ENCODE measurements at regions not wholly inside any gene's neighbourhood (a gene's known extent, or its start where the extent isn't known, plus 50 kb on each side); places are given as distances from the start of the nearest gene placed in this dataset.

DNA sequence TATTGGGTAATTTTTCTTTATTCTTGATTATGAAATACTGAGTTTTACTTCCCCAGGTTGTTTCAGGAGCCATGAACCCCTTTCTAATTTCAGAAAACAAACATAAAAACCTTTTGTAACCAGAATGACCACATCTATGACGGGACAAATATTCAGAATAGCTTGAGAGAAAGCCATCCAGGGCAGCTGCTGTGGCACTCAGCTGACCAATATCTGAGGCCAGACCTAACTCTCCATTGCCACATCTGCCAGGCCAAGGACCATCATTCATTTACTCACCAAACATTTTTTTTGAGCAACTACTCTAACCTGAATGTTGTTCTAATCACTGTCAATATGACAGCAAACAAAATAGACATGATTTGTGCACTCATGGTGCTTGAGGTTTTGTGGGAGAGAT is 608.3 kb upstream of the PKN2 start:
- no peak for DNase-seq
- H3K9me3 ChIP-seq (ENCODE audit: control insufficient read depth in 1 of 2, low read length in 2 of 2), result no peaks in the 10 kb centered on the region
- H3K4me3 Mint-ChIP-seq, result no peak overlapping the region
- CTCF ChIA-PET (ENCODE audit: partially characterized antibody), result interaction anchor here (1.1 kb wide), 1 partner anchor 11 kb away, joined by 4 read pairs; no protein-coding TSS in a partner anchor
- no peaks in the 10 kb centered on the region for H3K27me3 ChIP-seq (ENCODE audit: insufficient read depth, low read length)
- no peaks in the 10 kb centered on the region for H3K9me3 Mint-ChIP-seq
- H3K27ac ChIP-seq (ENCODE audit: low read depth, low read length), result no peak overlapping the region
- H3K27ac Mint-ChIP-seq, result no peak overlapping the region
- intact Hi-C loops (cut with micrococcal nuclease), result no loop called here
- no peaks in the 10 kb centered on the region for H3K4me1 ChIP-seq (ENCODE audit: insufficient read depth, low read length)
- H3K36me3 ChIP-seq (ENCODE audit: insufficient read depth, low read length), result no peaks in the 10 kb centered on the region
- no peak overlapping the region for H3K4me3 ChIP-seq (ENCODE audit: low read length in 2 of 2)
- no peaks in the 10 kb centered on the region for H3K4me1 Mint-ChIP-seq
- POLR2A ChIA-PET (ENCODE audit: partially characterized antibody), result no interaction called here
- no peaks in the 10 kb centered on the region for H3K36me3 Mint-ChIP-seq
- H3K27me3 Mint-ChIP-seq, result peaks cover 0 to 7% of the 10 kb centered on the region in 2 donors

GRCh38 chr1:88079036-88079435 is 605.0 kb upstream of the PKN2 start:
- Histone ChIP-seq H3K9me3 (ENCODE audit: control insufficient read depth in 1 of 2, low read length in 2 of 2) (no peaks in the 10 kb centered on the region), H3K27me3 (ENCODE audit: insufficient read depth, low read length) (no peaks in the 10 kb centered on the region), H3K4me1 (ENCODE audit: insufficient read depth, low read length) (no peaks in the 10 kb centered on the region), H3K4me3 (ENCODE audit: low read length in 2 of 2) (no peak overlapping the region), H3K36me3 (ENCODE audit: insufficient read depth, low read length) (no peaks in the 10 kb centered on the region), H3K27ac (ENCODE audit: low read depth, low read length) (no peak overlapping the region)
- H3K9me3 Mint-ChIP-seq, result peaks cover 0 to 4% (median 0%) of the 10 kb centered on the region in 8 donors
- no peak overlapping the region for H3K4me3 Mint-ChIP-seq
- no peaks in the 10 kb centered on the region for H3K36me3 Mint-ChIP-seq
- peaks cover 0 to 7% of the 10 kb centered on the region in 2 donors for H3K27me3 Mint-ChIP-seq
- no peak for DNase-seq
- POLR2A ChIA-PET (ENCODE audit: partially characterized antibody), result no interaction called here
- no peaks in the 10 kb centered on the region for H3K4me1 Mint-ChIP-seq
- H3K27ac Mint-ChIP-seq, result no peak overlapping the region
- intact Hi-C loops (cut with micrococcal nuclease), result no loop called here
- CTCF ChIA-PET (ENCODE audit: partially characterized antibody), result no interaction called here

GRCh38 chr1:88080875-88081274 is 603.2 kb upstream of the PKN2 start:
- DNase-seq, result no peak
- peaks cover 0 to 4% of the 10 kb centered on the region in 2 donors for H3K27me3 Mint-ChIP-seq
- no peak overlapping the region for H3K27ac Mint-ChIP-seq
- Histone ChIP-seq H3K36me3 (ENCODE audit: insufficient read depth, low read length) (no peaks in the 10 kb centered on the region), H3K4me3 (ENCODE audit: low read length in 2 of 2) (no peak overlapping the region), H3K27ac (ENCODE audit: low read depth, low read length) (no peak overlapping the region), H3K4me1 (ENCODE audit: insufficient read depth, low read length) (no peaks in the 10 kb centered on the region), H3K27me3 (ENCODE audit: insufficient read depth, low read length) (no peaks in the 10 kb centered on the region), H3K9me3 (ENCODE audit: control insufficient read depth in 1 of 2, low read length in 2 of 2) (no peaks in the 10 kb centered on the region)
- ChIA-PET CTCF (ENCODE audit: partially characterized antibody) (no interaction called here), POLR2A (ENCODE audit: partially characterized antibody) (no interaction called here)
- H3K4me1 Mint-ChIP-seq, result no peaks in the 10 kb centered on the region
- H3K36me3 Mint-ChIP-seq, result no peaks in the 10 kb centered on the region
- intact Hi-C loops (cut with micrococcal nuclease), result no loop called here
- H3K4me3 Mint-ChIP-seq, result no peak overlapping the region
- H3K9me3 Mint-ChIP-seq, result peaks cover 0 to 18% (median 7%) of the 10 kb centered on the region in 8 donors

- H3K9me3 ChIP-seq (ENCODE audit: control insufficient read depth in 1 of 2, low read length in 2 of 2), result no peaks in the 10 kb centered on the region
- no peaks in the 10 kb centered on the region for H3K27me3 ChIP-seq (ENCODE audit: insufficient read depth, low read length)
- no peaks in the 10 kb centered on the region for H3K4me1 ChIP-seq (ENCODE audit: insufficient read depth, low read length)
- intact Hi-C loops (cut with micrococcal nuclease), result no loop called here
- H3K4me3 ChIP-seq (ENCODE audit: low read length in 2 of 2), result no peak overlapping the region
- no peak for DNase-seq
- H3K27ac Mint-ChIP-seq, result no peak overlapping the region
- H3K9me3 Mint-ChIP-seq, result peaks cover 0 to 25% (median 15%) of the 10 kb centered on the region in 8 donors
- ChIA-PET POLR2A (ENCODE audit: partially characterized antibody) (no interaction called here), CTCF (ENCODE audit: partially characterized antibody) (interaction anchor here (0.6 kb wide), 1 partner anchor 12 kb away, joined by 3 read pairs; no protein-coding TSS in a partner anchor)
- H3K4me1 Mint-ChIP-seq, result no peaks in the 10 kb centered on the region
- H3K36me3 ChIP-seq (ENCODE audit: insufficient read depth, low read length), result no peaks in the 10 kb centered on the region
- H3K4me3 Mint-ChIP-seq, result no peak overlapping the region
- H3K27me3 Mint-ChIP-seq, result peaks cover 0 to 3% of the 10 kb centered on the region in 2 donors
- H3K36me3 Mint-ChIP-seq, result peaks cover 0 to 8% of the 10 kb centered on the region in 2 donors
- no peak overlapping the region for H3K27ac ChIP-seq (ENCODE audit: low read depth, low read length)
Measured at GRCh38 chr1:88088481-88088880, 595.6 kb upstream of the PKN2 start.

GRCh38 chr1:88089961-88090360 is 594.1 kb upstream of the PKN2 start:
- Histone ChIP-seq H3K27me3 (ENCODE audit: insufficient read depth, low read length) (no peaks in the 10 kb centered on the region), H3K36me3 (ENCODE audit: insufficient read depth, low read length) (no peaks in the 10 kb centered on the region), H3K4me3 (ENCODE audit: low read length in 2 of 2) (no peak overlapping the region), H3K27ac (ENCODE audit: low read depth, low read length) (no peak overlapping the region), H3K4me1 (ENCODE audit: insufficient read depth, low read length) (no peaks in the 10 kb centered on the region), H3K9me3 (ENCODE audit: control insufficient read depth in 1 of 2, low read length in 2 of 2) (no peaks in the 10 kb centered on the region)
- CTCF ChIA-PET (ENCODE audit: partially characterized antibody), result no interaction called here
- H3K27me3 Mint-ChIP-seq, result peaks cover 0 to 3% of the 10 kb centered on the region in 2 donors
- peaks cover 0 to 22% (median 12%) of the 10 kb centered on the region in 8 donors for H3K9me3 Mint-ChIP-seq
- peaks cover 0 to 8% of the 10 kb centered on the region in 2 donors for H3K36me3 Mint-ChIP-seq
- H3K27ac Mint-ChIP-seq, result no peak overlapping the region
- no peak for DNase-seq
- intact Hi-C loops (cut with micrococcal nuclease), result no loop called here
- POLR2A ChIA-PET (ENCODE audit: partially characterized antibody), result no interaction called here
- H3K4me3 Mint-ChIP-seq, result no peak overlapping the region
- H3K4me1 Mint-ChIP-seq, result no peaks in the 10 kb centered on the region

GRCh38 chr1:88098881-88099280 is 585.2 kb upstream of the PKN2 start:
- H3K36me3 Mint-ChIP-seq, result no peaks in the 10 kb centered on the region
- intact Hi-C loops (cut with micrococcal nuclease), result no loop called here
- Histone ChIP-seq H3K36me3 (ENCODE audit: insufficient read depth, low read length) (no peaks in the 10 kb centered on the region), H3K9me3 (ENCODE audit: control insufficient read depth in 1 of 2, low read length in 2 of 2) (no peaks in the 10 kb centered on the region), H3K27me3 (ENCODE audit: insufficient read depth, low read length) (no peaks in the 10 kb centered on the region), H3K27ac (ENCODE audit: low read depth, low read length) (no peak overlapping the region), H3K4me3 (ENCODE audit: low read length in 2 of 2) (no peak overlapping the region), H3K4me1 (ENCODE audit: insufficient read depth, low read length) (no peaks in the 10 kb centered on the region)
- no peak overlapping the region for H3K4me3 Mint-ChIP-seq
- H3K27me3 Mint-ChIP-seq, result no peaks in the 10 kb centered on the region
- H3K27ac Mint-ChIP-seq, result no peak overlapping the region
- H3K4me1 Mint-ChIP-seq, result no peaks in the 10 kb centered on the region
- CTCF ChIA-PET (ENCODE audit: partially characterized antibody), result no interaction called here
- peaks cover 0 to 2% (median 0%) of the 10 kb centered on the region in 8 donors for H3K9me3 Mint-ChIP-seq
- DNase-seq, result no peak
- POLR2A ChIA-PET (ENCODE audit: partially characterized antibody), result no interaction called here

DNA sequence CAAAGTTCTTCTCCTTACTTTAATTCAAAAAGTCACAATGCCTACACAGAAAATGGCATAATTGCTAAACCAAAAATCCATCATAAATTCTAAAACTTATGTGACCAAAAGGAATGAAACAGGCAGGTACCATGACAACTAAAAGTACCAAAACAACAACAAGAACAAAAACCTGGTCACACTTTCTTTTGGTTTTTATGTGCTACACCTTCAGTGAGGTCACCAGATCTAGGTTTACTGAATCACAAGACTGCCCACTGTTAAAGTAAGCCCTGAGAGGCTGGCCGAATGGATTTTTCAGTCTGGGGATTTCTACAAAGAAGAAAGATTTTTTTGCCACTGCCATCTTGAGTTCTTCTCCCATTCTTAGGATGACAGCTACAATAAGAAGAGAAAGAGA is 583.0 kb upstream of the PKN2 start:
- no peaks in the 10 kb centered on the region for H3K36me3 Mint-ChIP-seq
- no peaks in the 10 kb centered on the region for H3K4me1 Mint-ChIP-seq
- H3K9me3 ChIP-seq (ENCODE audit: control insufficient read depth in 1 of 2, low read length in 2 of 2), result no peaks in the 10 kb centered on the region
- H3K27me3 ChIP-seq (ENCODE audit: insufficient read depth, low read length), result no peaks in the 10 kb centered on the region
- H3K27ac ChIP-seq (ENCODE audit: low read depth, low read length), result no peak overlapping the region
- no peak for DNase-seq
- peaks cover 0 to 2% (median 0%) of the 10 kb centered on the region in 8 donors for H3K9me3 Mint-ChIP-seq
- H3K36me3 ChIP-seq (ENCODE audit: insufficient read depth, low read length), result no peaks in the 10 kb centered on the region
- ChIA-PET POLR2A (ENCODE audit: partially characterized antibody) (no interaction called here), CTCF (ENCODE audit: partially characterized antibody) (no interaction called here)
- intact Hi-C loops (cut with micrococcal nuclease), result no loop called here
- peaks cover 0 to 3% of the 10 kb centered on the region in 2 donors for H3K27me3 Mint-ChIP-seq
- no peak overlapping the region for H3K4me3 Mint-ChIP-seq
- no peaks in the 10 kb centered on the region for H3K4me1 ChIP-seq (ENCODE audit: insufficient read depth, low read length)
- no peak overlapping the region for H3K4me3 ChIP-seq (ENCODE audit: low read length in 2 of 2)
- H3K27ac Mint-ChIP-seq, result no peak overlapping the region

DNA sequence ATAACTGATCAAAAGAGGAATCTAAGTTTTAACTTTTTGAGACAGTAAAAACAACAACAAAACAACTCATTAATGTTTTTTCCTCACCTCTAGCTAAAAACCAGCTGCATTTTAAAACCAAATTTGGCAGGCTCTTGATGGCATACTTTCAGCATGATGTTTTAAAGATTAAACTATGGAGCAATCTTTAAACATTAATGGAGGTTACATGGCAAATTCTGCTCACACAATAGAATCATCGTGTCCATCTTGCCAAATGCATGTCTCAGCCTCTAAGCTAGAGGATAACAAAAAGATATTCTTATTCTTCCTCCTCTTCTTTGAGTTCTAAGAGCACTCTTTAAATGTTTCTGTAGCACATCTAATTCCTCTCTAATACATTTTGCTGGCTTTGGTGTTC is 579.8 kb upstream of the PKN2 start:
- no peak overlapping the region for H3K4me3 Mint-ChIP-seq

More for the DNA sequence above, 579.8 kb upstream of the PKN2 start:
- DNase-seq, result no peak
- intact Hi-C loops (cut with micrococcal nuclease), result no loop called here
- H3K4me1 Mint-ChIP-seq, result no peaks in the 10 kb centered on the region
- H3K4me3 ChIP-seq (ENCODE audit: low read length in 2 of 2), result no peak overlapping the region
- POLR2A ChIA-PET (ENCODE audit: partially characterized antibody), result no interaction called here
- H3K27ac Mint-ChIP-seq, result no peak overlapping the region
- peaks cover 0 to 4% of the 10 kb centered on the region in 2 donors for H3K27me3 Mint-ChIP-seq
- no peaks in the 10 kb centered on the region for H3K4me1 ChIP-seq (ENCODE audit: insufficient read depth, low read length)
- no peaks in the 10 kb centered on the region for H3K36me3 ChIP-seq (ENCODE audit: insufficient read depth, low read length)
- no peak overlapping the region for H3K27ac ChIP-seq (ENCODE audit: low read depth, low read length)
- no peaks in the 10 kb centered on the region for H3K9me3 Mint-ChIP-seq
- no peaks in the 10 kb centered on the region for H3K27me3 ChIP-seq (ENCODE audit: insufficient read depth, low read length)
- no peaks in the 10 kb centered on the region for H3K9me3 ChIP-seq (ENCODE audit: control insufficient read depth in 1 of 2, low read length in 2 of 2)
- CTCF ChIA-PET (ENCODE audit: partially characterized antibody), result no interaction called here
- no peaks in the 10 kb centered on the region for H3K36me3 Mint-ChIP-seq

Data from CD4-positive, alpha-beta memory T cell (primary cell).